ENCODE measurements at regions not wholly inside any gene's neighbourhood (a gene's known extent, or its start where the extent isn't known, plus 50 kb on each side); places are given as distances from the start of the nearest gene placed in this dataset.

DNA sequence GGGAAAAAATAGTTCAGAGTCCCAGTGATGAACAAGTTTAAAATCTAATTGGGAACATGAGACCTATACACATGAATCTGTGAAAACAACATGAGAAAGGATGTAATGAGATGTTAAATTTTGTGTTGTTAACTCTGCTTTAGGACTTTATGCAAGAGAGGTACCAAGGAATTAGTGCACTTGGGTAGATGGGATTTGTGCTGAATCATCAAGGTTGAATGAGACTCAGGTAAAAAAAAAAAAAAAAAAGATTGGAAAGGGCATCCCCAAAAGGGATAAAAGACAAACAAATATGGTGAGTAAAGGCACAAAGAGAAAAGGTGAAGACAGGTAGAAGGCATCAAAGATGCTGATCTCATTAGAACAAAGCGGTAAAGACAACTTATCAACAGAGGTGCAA lies 644.4 kb downstream of the CBLN4 start:
- no peaks in the 10 kb centered on the region for H3F3A ChIP-seq (ENCODE audit: low read depth)
- H3K4me3 ChIP-seq (ENCODE audit: low read length, poor library complexity, severe bottlenecking): no peak overlapping the region
- TF ChIP-seq EZH2phosphoT487 (IDR thresholded peaks at IDR 0.05; ENCODE audit: borderline replicate concordance) (no peak), CTCF (conservative IDR thresholded peaks at IDR 0.05; ENCODE audit: low read length) (no peak)

DNA sequence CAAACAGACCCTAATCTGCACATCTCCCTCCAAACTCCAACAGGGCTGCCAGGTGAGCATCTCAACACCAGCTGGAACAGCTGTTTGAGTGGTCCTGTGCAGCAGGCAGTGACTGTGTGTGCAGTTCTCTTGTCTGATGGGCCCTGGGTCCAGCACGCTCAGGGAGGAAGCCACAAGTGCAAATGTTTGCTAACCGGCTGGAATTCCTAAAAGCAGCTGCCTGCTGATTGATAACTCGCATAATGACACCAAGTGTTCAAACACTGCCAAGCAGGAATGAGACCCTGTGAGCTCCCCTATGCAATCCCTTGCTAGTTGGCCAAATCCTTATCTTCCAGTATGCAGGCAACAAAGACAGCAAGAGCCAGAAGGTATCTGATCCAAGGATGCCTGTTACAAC lies 650.6 kb downstream of the CBLN4 start:
- TF ChIP-seq CTCF (conservative IDR thresholded peaks at IDR 0.05; ENCODE audit: low read length) (no peak), EZH2phosphoT487 (IDR thresholded peaks at IDR 0.05; ENCODE audit: borderline replicate concordance) (no peak)
- Histone ChIP-seq H3K4me1 (ENCODE audit: insufficient read depth, low read length, poor library complexity, severe bottlenecking) (no peaks in the 10 kb centered on the region), H3K9ac (ENCODE audit: low read depth, low read length, poor library complexity, severe bottlenecking) (no peak overlapping the region), H3K9me2 (replicated peaks; ENCODE audit: low read depth, low read length) (no peaks in the 10 kb centered on the region), H3K36me3 (ENCODE audit: insufficient read depth, low read length) (no peaks in the 10 kb centered on the region), H3K79me2 (ENCODE audit: insufficient read depth, low read length) (no peaks in the 10 kb centered on the region), H2AFZ (ENCODE audit: low read length) (no peak overlapping the region), H3K4me3 (ENCODE audit: low read length, poor library complexity, severe bottlenecking) (no peak overlapping the region), H3F3A (ENCODE audit: low read depth) (no peaks in the 10 kb centered on the region), H3K4me2 (ENCODE audit: low read depth, low read length, poor library complexity, severe bottlenecking) (no peak overlapping the region), H3K9me3 (ENCODE audit: insufficient read depth, low read depth, low read length) (no peaks in the 10 kb centered on the region), H3K27me3 (ENCODE audit: insufficient read depth, low read length, poor library complexity, severe bottlenecking) (no peaks in the 10 kb centered on the region), H4K20me1 (ENCODE audit: insufficient read depth, low read length, poor library complexity, severe bottlenecking) (no peaks in the 10 kb centered on the region)

More for the DNA sequence above, 644.4 kb downstream of the CBLN4 start:
- Histone ChIP-seq H3K9me3 (ENCODE audit: insufficient read depth, low read depth, low read length) (no peaks in the 10 kb centered on the region), H3K79me2 (ENCODE audit: insufficient read depth, low read length) (no peaks in the 10 kb centered on the region), H3K9me2 (replicated peaks; ENCODE audit: low read depth, low read length) (no peaks in the 10 kb centered on the region), H4K20me1 (ENCODE audit: insufficient read depth, low read length, poor library complexity, severe bottlenecking) (no peaks in the 10 kb centered on the region), H2AFZ (ENCODE audit: low read length) (no peak overlapping the region), H3K27me3 (ENCODE audit: insufficient read depth, low read length, poor library complexity, severe bottlenecking) (no peaks in the 10 kb centered on the region), H3K4me1 (ENCODE audit: insufficient read depth, low read length, poor library complexity, severe bottlenecking) (no peaks in the 10 kb centered on the region), H3K4me2 (ENCODE audit: low read depth, low read length, poor library complexity, severe bottlenecking) (no peak overlapping the region), H3K36me3 (ENCODE audit: insufficient read depth, low read length) (no peaks in the 10 kb centered on the region), H3K9ac (ENCODE audit: low read depth, low read length, poor library complexity, severe bottlenecking) (no peak overlapping the region)

- Histone ChIP-seq H3K4me1 (ENCODE audit: insufficient read depth, low read length, poor library complexity, severe bottlenecking) (no peaks in the 10 kb centered on the region), H3K79me2 (ENCODE audit: insufficient read depth, low read length) (no peaks in the 10 kb centered on the region), H3K4me2 (ENCODE audit: low read depth, low read length, poor library complexity, severe bottlenecking) (no peak overlapping the region), H3K27me3 (ENCODE audit: insufficient read depth, low read length, poor library complexity, severe bottlenecking) (no peaks in the 10 kb centered on the region), H3F3A (ENCODE audit: low read depth) (no peaks in the 10 kb centered on the region), H4K20me1 (ENCODE audit: insufficient read depth, low read length, poor library complexity, severe bottlenecking) (no peaks in the 10 kb centered on the region), H3K36me3 (ENCODE audit: insufficient read depth, low read length) (no peaks in the 10 kb centered on the region), H3K9me2 (replicated peaks; ENCODE audit: low read depth, low read length) (no peaks in the 10 kb centered on the region), H2AFZ (ENCODE audit: low read length) (no peak overlapping the region), H3K9ac (ENCODE audit: low read depth, low read length, poor library complexity, severe bottlenecking) (no peak overlapping the region), H3K4me3 (ENCODE audit: low read length, poor library complexity, severe bottlenecking) (no peak overlapping the region), H3K9me3 (ENCODE audit: insufficient read depth, low read depth, low read length) (no peaks in the 10 kb centered on the region)
- no peak for TF ChIP-seq EZH2phosphoT487 (IDR thresholded peaks at IDR 0.05; ENCODE audit: borderline replicate concordance)
- TF ChIP-seq CTCF (conservative IDR thresholded peaks at IDR 0.05; ENCODE audit: low read length): no peak
Measured at GRCh38 chr20:55353206-55353605, 652.1 kb downstream of the CBLN4 start.
